ENCODE measurements at regions not wholly inside any gene's neighbourhood (a gene's known extent, or its start where the extent isn't known, plus 50 kb on each side); places are given as distances from the start of the nearest gene placed in this dataset.

GRCh38 chr2:217680381-217680780, 322.4 kb downstream of the TNS1 start:
- no peaks in the 10 kb centered on the region for H3K9me2 ChIP-seq (replicated peaks; ENCODE audit: insufficient read depth, low read length)
- TF ChIP-seq CTCF (IDR thresholded peaks at IDR 0.05; ENCODE audit: insufficient read depth, low read length, poor library complexity, severe bottlenecking) (no peak), EZH2phosphoT487 (conservative IDR thresholded peaks at IDR 0.05; ENCODE audit: low read length) (no peak)
- no peak overlapping the region for H3K4me3 ChIP-seq (ENCODE audit: insufficient read depth, low read length, poor library complexity, severe bottlenecking)
- H2AFZ ChIP-seq (ENCODE audit: low read depth, low read length, severe bottlenecking): no peak overlapping the region
- no peaks in the 10 kb centered on the region for H3K36me3 ChIP-seq (ENCODE audit: low read length)
- H3K4me2 ChIP-seq (ENCODE audit: low read depth, low read length, poor library complexity, severe bottlenecking): no peak overlapping the region
- no peaks in the 10 kb centered on the region for H3K79me2 ChIP-seq (ENCODE audit: insufficient read depth, low read length)
- H4K20me1 ChIP-seq (ENCODE audit: low read depth, low read length): no peaks in the 10 kb centered on the region
- no peaks in the 10 kb centered on the region for H3K27me3 ChIP-seq (ENCODE audit: low read length)
- H3F3A ChIP-seq (ENCODE audit: insufficient read depth): no peaks in the 10 kb centered on the region
- H3K9ac ChIP-seq (ENCODE audit: low read length): no peak overlapping the region
- H3K27ac ChIP-seq (ENCODE audit: low read depth, low read length): no peak overlapping the region
- H3K9me3 ChIP-seq (ENCODE audit: insufficient read depth, low read length): no peaks in the 10 kb centered on the region

- Histone ChIP-seq H3K4me2 (ENCODE audit: low read depth, low read length, poor library complexity, severe bottlenecking) (no peak overlapping the region), H3K4me3 (ENCODE audit: insufficient read depth, low read length, poor library complexity, severe bottlenecking) (no peak overlapping the region), H3K36me3 (ENCODE audit: low read length) (no peaks in the 10 kb centered on the region), H3K79me2 (ENCODE audit: insufficient read depth, low read length) (no peaks in the 10 kb centered on the region), H3F3A (ENCODE audit: insufficient read depth) (no peaks in the 10 kb centered on the region), H2AFZ (ENCODE audit: low read depth, low read length, severe bottlenecking) (no peak overlapping the region), H3K9ac (ENCODE audit: low read length) (no peak overlapping the region), H3K27me3 (ENCODE audit: low read length) (no peaks in the 10 kb centered on the region), H3K9me3 (ENCODE audit: insufficient read depth, low read length) (no peaks in the 10 kb centered on the region), H3K27ac (ENCODE audit: low read depth, low read length) (no peak overlapping the region), H4K20me1 (ENCODE audit: low read depth, low read length) (no peaks in the 10 kb centered on the region), H3K9me2 (replicated peaks; ENCODE audit: insufficient read depth, low read length) (no peaks in the 10 kb centered on the region)
- TF ChIP-seq EZH2phosphoT487 (conservative IDR thresholded peaks at IDR 0.05; ENCODE audit: low read length) (no peak), CTCF (IDR thresholded peaks at IDR 0.05; ENCODE audit: insufficient read depth, low read length, poor library complexity, severe bottlenecking) (no peak)
Measured at GRCh38 chr2:217673627-217674026, 329.2 kb downstream of the TNS1 start.

GRCh38 chr2:217672472-217672871, 330.3 kb downstream of the TNS1 start:
- H3K27ac ChIP-seq (ENCODE audit: low read depth, low read length): no peak overlapping the region
- H3K36me3 ChIP-seq (ENCODE audit: low read length): no peaks in the 10 kb centered on the region
- H3K4me2 ChIP-seq (ENCODE audit: low read depth, low read length, poor library complexity, severe bottlenecking): no peak overlapping the region
- no peak overlapping the region for H2AFZ ChIP-seq (ENCODE audit: low read depth, low read length, severe bottlenecking)
- H3K9me3 ChIP-seq (ENCODE audit: insufficient read depth, low read length): no peaks in the 10 kb centered on the region
- no peaks in the 10 kb centered on the region for H4K20me1 ChIP-seq (ENCODE audit: low read depth, low read length)
- H3F3A ChIP-seq (ENCODE audit: insufficient read depth): no peaks in the 10 kb centered on the region
- no peaks in the 10 kb centered on the region for H3K79me2 ChIP-seq (ENCODE audit: insufficient read depth, low read length)
- H3K9ac ChIP-seq (ENCODE audit: low read length): no peak overlapping the region
- TF ChIP-seq CTCF (IDR thresholded peaks at IDR 0.05; ENCODE audit: insufficient read depth, low read length, poor library complexity, severe bottlenecking) (no peak), EZH2phosphoT487 (conservative IDR thresholded peaks at IDR 0.05; ENCODE audit: low read length) (no peak)
- no peaks in the 10 kb centered on the region for H3K27me3 ChIP-seq (ENCODE audit: low read length)
- H3K9me2 ChIP-seq (replicated peaks; ENCODE audit: insufficient read depth, low read length): no peaks in the 10 kb centered on the region
- no peak overlapping the region for H3K4me3 ChIP-seq (ENCODE audit: insufficient read depth, low read length, poor library complexity, severe bottlenecking)

Data from SU-DHL-6 (cell line).